DND-41 (cell line): ENCODE measurements at regions not wholly inside any gene's neighbourhood (a gene's known extent, or its start where the extent isn't known, plus 50 kb on each side); places are given as distances from the start of the nearest gene placed in this dataset.

ENCODE experiments used
- EZH2 ChIP-seq: IDR thresholded peaks from 3 replicates; pipeline ENCODE4 v1.6.1; 2012; ENCODE audit warnings: borderline replicate concordance, low read depth, mild to moderate bottlenecking, moderate library complexity, low read length, inconsistent platforms; ENCODE audit not compliant: severe bottlenecking
- TF ChIP-seq, protein P1 (sequence below): IDR thresholded peaks from 2 replicates; pipeline ENCODE4 v1.5.1; 2012; ENCODE audit warnings: borderline replicate concordance, low read length, moderate library complexity, mild to moderate bottlenecking; ENCODE audit not compliant: poor library complexity, severe bottlenecking; ENCODE audit errors: extremely low read depth

DNA sequence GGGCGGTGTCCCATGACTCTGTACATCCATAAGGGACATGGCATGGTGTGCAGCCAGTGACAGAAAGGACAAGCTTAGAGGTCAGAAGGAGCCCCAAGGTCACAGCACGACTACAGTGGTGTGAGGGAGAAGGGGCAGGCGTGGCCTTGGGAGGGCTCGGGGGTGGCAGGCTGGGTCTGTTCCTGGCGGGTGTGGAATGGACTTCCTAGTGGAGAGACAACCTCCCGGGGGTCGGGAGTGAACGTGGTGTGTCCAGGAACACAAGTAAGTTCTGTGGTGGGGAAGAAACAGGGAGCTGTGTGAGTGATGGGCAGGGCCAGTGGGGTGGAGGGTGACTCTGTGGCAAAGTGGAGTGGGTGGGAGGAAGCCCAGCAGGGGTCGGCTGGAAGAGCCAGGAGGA lies 279.3 kb downstream of the TEX29 start:
- TF ChIP-seq EZH2, result no peak
- TF ChIP-seq, protein P1, sequence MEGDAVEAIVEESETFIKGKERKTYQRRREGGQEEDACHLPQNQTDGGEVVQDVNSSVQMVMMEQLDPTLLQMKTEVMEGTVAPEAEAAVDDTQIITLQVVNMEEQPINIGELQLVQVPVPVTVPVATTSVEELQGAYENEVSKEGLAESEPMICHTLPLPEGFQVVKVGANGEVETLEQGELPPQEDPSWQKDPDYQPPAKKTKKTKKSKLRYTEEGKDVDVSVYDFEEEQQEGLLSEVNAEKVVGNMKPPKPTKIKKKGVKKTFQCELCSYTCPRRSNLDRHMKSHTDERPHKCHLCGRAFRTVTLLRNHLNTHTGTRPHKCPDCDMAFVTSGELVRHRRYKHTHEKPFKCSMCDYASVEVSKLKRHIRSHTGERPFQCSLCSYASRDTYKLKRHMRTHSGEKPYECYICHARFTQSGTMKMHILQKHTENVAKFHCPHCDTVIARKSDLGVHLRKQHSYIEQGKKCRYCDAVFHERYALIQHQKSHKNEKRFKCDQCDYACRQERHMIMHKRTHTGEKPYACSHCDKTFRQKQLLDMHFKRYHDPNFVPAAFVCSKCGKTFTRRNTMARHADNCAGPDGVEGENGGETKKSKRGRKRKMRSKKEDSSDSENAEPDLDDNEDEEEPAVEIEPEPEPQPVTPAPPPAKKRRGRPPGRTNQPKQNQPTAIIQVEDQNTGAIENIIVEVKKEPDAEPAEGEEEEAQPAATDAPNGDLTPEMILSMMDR, result no peak
